GM20000 (cell line): ENCODE measurements at regions not wholly inside any gene's neighbourhood (a gene's known extent, or its start where the extent isn't known, plus 50 kb on each side); places are given as distances from the start of the nearest gene placed in this dataset.

Experiments
- DNase-seq: peaks from one replicate; pipeline ENCODE4 v3.0.0; 2012; ENCODE audit warnings: low spot score
- TF ChIP-seq, protein P1 (sequence below): IDR thresholded peaks from 2 replicates; pipeline ENCODE4 v1.5.1; 2012; ENCODE audit warnings: mild to moderate bottlenecking, control low read depth; ENCODE audit errors: extremely low read depth, missing control alignments

DNA sequence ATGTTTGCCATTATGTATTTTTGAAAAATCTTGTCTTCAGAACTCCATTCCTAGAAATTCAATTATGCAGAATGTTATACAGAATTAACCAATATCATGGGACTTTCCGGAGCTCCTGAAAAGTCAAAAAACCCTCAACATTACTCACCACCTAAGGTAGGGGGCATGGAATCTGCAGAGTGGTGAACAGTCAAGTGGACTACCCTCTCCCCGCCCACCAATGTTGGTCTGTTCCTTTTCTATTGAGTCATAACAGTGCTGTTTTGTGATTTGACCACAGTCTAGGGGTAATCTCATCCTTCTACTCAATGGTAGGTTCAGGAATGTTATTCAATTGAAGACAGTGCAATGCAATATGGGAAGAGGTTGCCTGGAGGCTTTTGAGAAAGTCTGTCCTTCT, 130.5 kb upstream of the HABP2 start:
- TF ChIP-seq, protein P1, sequence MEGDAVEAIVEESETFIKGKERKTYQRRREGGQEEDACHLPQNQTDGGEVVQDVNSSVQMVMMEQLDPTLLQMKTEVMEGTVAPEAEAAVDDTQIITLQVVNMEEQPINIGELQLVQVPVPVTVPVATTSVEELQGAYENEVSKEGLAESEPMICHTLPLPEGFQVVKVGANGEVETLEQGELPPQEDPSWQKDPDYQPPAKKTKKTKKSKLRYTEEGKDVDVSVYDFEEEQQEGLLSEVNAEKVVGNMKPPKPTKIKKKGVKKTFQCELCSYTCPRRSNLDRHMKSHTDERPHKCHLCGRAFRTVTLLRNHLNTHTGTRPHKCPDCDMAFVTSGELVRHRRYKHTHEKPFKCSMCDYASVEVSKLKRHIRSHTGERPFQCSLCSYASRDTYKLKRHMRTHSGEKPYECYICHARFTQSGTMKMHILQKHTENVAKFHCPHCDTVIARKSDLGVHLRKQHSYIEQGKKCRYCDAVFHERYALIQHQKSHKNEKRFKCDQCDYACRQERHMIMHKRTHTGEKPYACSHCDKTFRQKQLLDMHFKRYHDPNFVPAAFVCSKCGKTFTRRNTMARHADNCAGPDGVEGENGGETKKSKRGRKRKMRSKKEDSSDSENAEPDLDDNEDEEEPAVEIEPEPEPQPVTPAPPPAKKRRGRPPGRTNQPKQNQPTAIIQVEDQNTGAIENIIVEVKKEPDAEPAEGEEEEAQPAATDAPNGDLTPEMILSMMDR = no peak
- no peak for DNase-seq

GRCh38 chr10:113423981-113424721, 128.7 kb upstream of the HABP2 start:
- TF ChIP-seq, protein P1 = no peak
- DNase-seq = no peak

DNA sequence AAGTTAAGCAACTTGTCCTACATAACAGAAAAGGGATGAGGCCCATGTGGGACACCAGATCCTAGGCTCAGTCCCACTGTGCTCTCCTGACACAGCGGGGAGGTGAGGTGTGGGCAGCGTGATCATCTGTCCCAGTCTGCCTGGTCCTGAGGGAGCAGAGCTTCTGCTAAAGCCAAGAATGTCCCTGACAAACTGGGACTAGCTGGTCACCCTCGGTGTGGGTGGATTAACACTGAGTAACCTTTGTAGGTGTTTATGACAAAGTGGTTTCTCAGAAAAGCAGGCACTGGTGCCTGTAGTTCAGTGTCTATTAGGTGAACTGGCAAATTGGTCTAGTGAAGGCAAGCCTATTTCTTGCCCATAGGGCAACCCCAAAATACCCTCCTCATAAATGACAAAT, 127.8 kb upstream of the HABP2 start:
- TF ChIP-seq, protein P1 = no peak
- DNase-seq = no peak

DNA sequence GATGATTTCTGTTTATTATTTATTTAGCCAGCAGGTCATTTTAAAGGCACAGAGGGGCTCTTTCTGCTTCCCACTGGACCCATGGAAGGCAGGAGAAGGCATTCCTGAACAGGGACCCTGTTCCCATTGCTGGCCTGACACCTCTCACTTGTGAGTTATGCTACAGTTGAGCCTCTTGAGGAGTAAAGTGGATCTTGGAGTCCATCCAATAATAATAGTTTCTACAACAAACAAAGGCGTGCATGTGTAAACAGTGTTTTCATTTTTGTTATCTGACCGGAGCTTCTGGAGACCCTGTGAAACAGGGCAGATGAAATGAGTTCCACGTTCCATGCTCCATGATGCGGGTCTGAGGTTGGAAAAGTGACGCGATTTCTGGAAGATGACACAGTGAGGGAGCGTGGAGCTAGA, 127.3 kb upstream of the HABP2 start:
- no peak for DNase-seq
- TF ChIP-seq, protein P1 = no peak

DNA sequence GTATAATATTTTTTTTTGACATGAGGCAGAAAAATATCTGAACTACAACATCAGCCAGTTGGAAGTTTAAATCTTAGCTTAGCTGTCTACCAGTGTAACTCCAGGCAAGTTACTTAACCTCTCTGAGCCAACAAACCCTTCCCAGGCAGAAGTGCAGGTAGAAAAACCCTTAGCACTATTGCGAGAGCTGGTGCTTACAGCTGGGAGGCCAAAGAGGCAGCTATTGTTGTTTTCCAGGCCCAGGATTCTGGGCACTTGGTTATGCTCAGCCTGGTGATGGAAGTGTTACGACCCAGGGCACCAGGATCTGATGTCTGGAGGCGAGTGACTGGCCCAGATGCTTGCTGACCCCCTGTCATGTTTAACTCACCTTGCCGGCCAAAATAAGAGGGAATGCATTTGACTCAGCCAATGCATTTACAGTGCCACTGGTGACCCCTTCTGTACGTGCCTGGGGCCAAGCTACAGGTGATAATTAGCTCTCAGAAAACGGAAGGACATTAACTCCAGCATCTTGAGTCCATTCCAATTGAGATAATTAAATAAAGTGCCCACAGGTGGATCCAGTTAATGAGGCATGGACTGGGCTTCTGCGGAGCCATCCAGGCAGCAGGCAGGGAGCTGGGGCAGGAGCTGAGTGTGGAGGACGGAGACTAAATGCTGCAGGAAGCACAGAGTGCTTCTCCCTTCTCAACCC, 126.5 kb upstream of the HABP2 start:
- TF ChIP-seq, protein P1 = no peak
- no peak for DNase-seq

DNA sequence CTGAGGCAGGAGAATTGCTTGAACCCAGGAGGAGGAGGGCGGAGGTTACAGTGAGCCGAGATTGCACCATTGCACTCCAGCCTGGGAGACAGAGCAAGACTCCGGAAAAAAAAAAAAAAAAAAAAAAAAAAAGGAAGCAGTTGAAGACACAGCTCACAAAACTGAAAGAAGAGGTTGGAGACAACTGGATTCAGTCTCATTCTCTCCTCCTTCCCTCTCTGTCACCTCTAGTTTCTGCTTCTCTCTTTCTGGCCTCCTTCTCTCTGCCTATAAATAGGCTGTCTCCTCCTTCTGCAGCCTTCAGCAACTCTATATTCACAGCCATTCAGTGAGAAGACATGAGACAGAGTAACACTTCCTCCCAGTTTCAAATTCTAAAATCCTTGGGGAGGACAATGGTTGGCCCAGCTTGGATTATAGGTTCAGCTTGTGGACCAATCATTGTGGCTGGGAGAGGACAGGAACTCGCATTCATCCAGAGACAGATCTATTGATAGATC, 125.6 kb upstream of the HABP2 start:
- TF ChIP-seq, protein P1 = no peak
- no peak for DNase-seq
